WTC11 (cell line): ENCODE measurements at regions not wholly inside any gene's neighbourhood (a gene's known extent, or its start where the extent isn't known, plus 50 kb on each side); places are given as distances from the start of the nearest gene placed in this dataset.

Source experiments
- ATAC-seq: fragments of 200-7000 bp; cut with Tn5 transposase; 2 replicates; pipeline ENCODE4 v1.10.0; 2021; ENCODE audit warnings: mild to moderate bottlenecking, moderate library complexity
- CTCF ChIA-PET: fragments of 300-600 bp; sonication (Branson Sonifier 250); formaldehyde crosslinking; loops from one replicate; lab custom pipeline; 2021; ENCODE audit warnings: antibody characterized with exemption; lab: Charles Lee
- POLR2A ChIA-PET: fragments of 350-600 bp; sonication (Branson Sonifier 250); formaldehyde crosslinking; loops from one replicate; lab custom pipeline; 2021; ENCODE audit warnings: antibody characterized with exemption; lab: Charles Lee
- DNase-seq: peaks from one replicate; pipeline ENCODE4 v3.0.0; 2021; ENCODE audit warnings: low spot score
- H3K27ac Mint-ChIP-seq: 2 replicates; pipeline ENCODE4 v1.8.0; 2021; ENCODE audit warnings: mixed read lengths
- H3K27me3 Mint-ChIP-seq: 2 replicates; pipeline ENCODE4 v1.8.0; 2021; ENCODE audit warnings: low read depth, mild to moderate bottlenecking, moderate library complexity, mixed read lengths
- H3K36me3 Mint-ChIP-seq: 2 replicates; pipeline ENCODE4 v1.8.0; 2021; ENCODE audit warnings: mixed read lengths
- H3K4me1 Mint-ChIP-seq: 2 replicates; pipeline ENCODE4 v1.8.0; 2022; ENCODE audit warnings: mixed read lengths
- H3K4me3 Mint-ChIP-seq: 2 replicates; pipeline ENCODE4 v1.8.0; 2021; ENCODE audit warnings: mild to moderate bottlenecking, moderate library complexity, mixed read lengths
- H3K9me3 Mint-ChIP-seq: 2 replicates; pipeline ENCODE4 v1.8.0; 2021; ENCODE audit warnings: mixed read lengths
- CBFB ChIP-seq: sonication (generic); formaldehyde crosslinking; IDR thresholded peaks from 2 replicates; pipeline ENCODE4 v1.8.1; 2022; ENCODE audit warnings: mild to moderate bottlenecking, low read depth, missing genetic modification reagents
- GABPB1 ChIP-seq: sonication (generic); formaldehyde crosslinking; IDR thresholded peaks from 2 replicates; pipeline ENCODE4 v1.8.1; 2023; ENCODE audit warnings: mild to moderate bottlenecking, missing genetic modification reagents
- GTF2I ChIP-seq: fragments of 250-450 bp; sonication (Bioruptor Pico); conservative IDR thresholded peaks from 2 replicates; pipeline ENCODE4 v1.4.0; 2021; ENCODE audit warnings: mild to moderate bottlenecking
- JAZF1 ChIP-seq: fragments of 250-450 bp; sonication (Bioruptor Pico); IDR thresholded peaks from 2 replicates; pipeline ENCODE4 v1.9.0; 2021; ENCODE audit warnings: moderate library complexity, mild to moderate bottlenecking, inconsistent platforms
- KAT7 ChIP-seq: sonication (generic); formaldehyde crosslinking; IDR thresholded peaks from 2 replicates; pipeline ENCODE4 v1.8.1; 2023; ENCODE audit warnings: missing genetic modification reagents, mild to moderate bottlenecking, borderline replicate concordance
- MXD4 ChIP-seq: fragments of 250-450 bp; sonication (Bioruptor Pico); IDR thresholded peaks from 2 replicates; pipeline ENCODE4 v1.8.0; 2021; ENCODE audit warnings: mild to moderate bottlenecking, moderate library complexity, borderline replicate concordance
- NR2C2 ChIP-seq: sonication (generic); formaldehyde crosslinking; IDR thresholded peaks from 2 replicates; pipeline ENCODE4 v1.8.0; 2022; ENCODE audit warnings: mild to moderate bottlenecking, missing genetic modification reagents
- NR3C1 ChIP-seq: sonication (generic); formaldehyde crosslinking; conservative IDR thresholded peaks from 2 replicates; pipeline ENCODE4 v1.8.1; 2023; ENCODE audit warnings: low read depth, mild to moderate bottlenecking, missing genetic modification reagents
- TP53 ChIP-seq: sonication (generic); formaldehyde crosslinking; IDR thresholded peaks from 2 replicates; pipeline ENCODE4 v1.8.1; 2023; ENCODE audit warnings: mild to moderate bottlenecking, missing genetic modification reagents
- ZNF138 ChIP-seq: sonication (generic); formaldehyde crosslinking; conservative IDR thresholded peaks from 2 replicates; pipeline ENCODE4 v1.8.1; 2022; ENCODE audit warnings: mild to moderate bottlenecking, moderate library complexity, missing genetic modification reagents
- ZNF263 ChIP-seq: sonication (generic); formaldehyde crosslinking; IDR thresholded peaks from 2 replicates; pipeline ENCODE4 v1.8.1; 2022; ENCODE audit warnings: low read depth, mild to moderate bottlenecking, moderate library complexity, missing genetic modification reagents
- TF ChIP-seq, protein P1 (sequence below): sonication (generic); formaldehyde crosslinking; IDR thresholded peaks from 2 replicates; pipeline ENCODE4 v1.8.1; 2023; ENCODE audit warnings: mild to moderate bottlenecking, missing genetic modification reagents, moderate library complexity
- TF ChIP-seq, protein P2 (sequence below): fragments of 250-450 bp; sonication (Bioruptor Pico); IDR thresholded peaks from 2 replicates; pipeline ENCODE4 v1.9.0; 2021; ENCODE audit warnings: mild to moderate bottlenecking
- TF ChIP-seq, protein P3 (sequence below): sonication (generic); formaldehyde crosslinking; IDR thresholded peaks from 2 replicates; pipeline ENCODE4 v1.8.1; 2022; ENCODE audit warnings: low read depth, mild to moderate bottlenecking, moderate library complexity, missing genetic modification reagents, borderline replicate concordance
- TF ChIP-seq, protein P4 (sequence below): fragments of 200-600 bp; IDR thresholded peaks from 2 replicates; pipeline ENCODE4 v1.8.0; 2022; ENCODE audit warnings: antibody characterized with exemption
- TF ChIP-seq, protein P5 (sequence below): sonication (generic); formaldehyde crosslinking; IDR thresholded peaks from 2 replicates; pipeline ENCODE4 v1.8.1; 2023; ENCODE audit warnings: mild to moderate bottlenecking, moderate library complexity, missing genetic modification reagents
- TF ChIP-seq, protein P6 (sequence below): sonication (generic); formaldehyde crosslinking; IDR thresholded peaks from 2 replicates; pipeline ENCODE4 v1.8.0; 2022; ENCODE audit warnings: mild to moderate bottlenecking, missing genetic modification reagents
- TF ChIP-seq, protein P7 (sequence below): sonication (generic); formaldehyde crosslinking; conservative IDR thresholded peaks from 2 replicates; pipeline ENCODE4 v1.8.1; 2023; ENCODE audit warnings: mild to moderate bottlenecking, low read depth, missing genetic modification reagents, moderate library complexity

DNA sequence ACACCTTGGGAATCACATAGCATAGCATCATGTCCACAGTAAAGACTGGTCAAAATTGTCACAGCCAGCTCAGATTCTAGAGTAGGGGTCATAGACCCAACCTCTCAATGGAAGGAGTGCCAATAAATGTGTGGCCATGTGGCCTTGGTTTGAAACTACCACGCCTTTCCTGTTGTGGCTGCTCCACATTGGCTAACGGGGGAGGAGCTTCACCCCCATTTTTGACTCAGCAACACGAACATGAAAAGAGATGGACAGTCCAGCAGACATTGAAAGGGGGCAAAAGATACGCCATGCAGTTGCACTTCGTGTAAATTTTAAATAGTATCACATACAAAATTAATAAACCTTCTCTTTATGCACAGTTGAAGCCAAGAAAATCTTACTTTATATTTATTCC lies 78.4 kb upstream of the HIVEP3 start (continued):
- TF ChIP-seq ZNF138 (CRISPR knock-in tag) (no peak), GABPB1 (CRISPR knock-in tag) (no peak), GTF2I (CRISPR knock-in tag) (no peak), KAT7 (CRISPR knock-in tag) (no peak), CBFB (CRISPR knock-in tag) (no peak), JAZF1 (CRISPR knock-in tag) (no peak), MXD4 (CRISPR knock-in tag) (no peak)
- TF ChIP-seq, protein P1, sequence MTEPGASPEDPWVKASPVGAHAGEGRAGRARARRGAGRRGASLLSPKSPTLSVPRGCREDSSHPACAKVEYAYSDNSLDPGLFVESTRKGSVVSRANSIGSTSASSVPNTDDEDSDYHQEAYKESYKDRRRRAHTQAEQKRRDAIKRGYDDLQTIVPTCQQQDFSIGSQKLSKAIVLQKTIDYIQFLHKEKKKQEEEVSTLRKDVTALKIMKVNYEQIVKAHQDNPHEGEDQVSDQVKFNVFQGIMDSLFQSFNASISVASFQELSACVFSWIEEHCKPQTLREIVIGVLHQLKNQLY (CRISPR knock-in tag): no peak
- TF ChIP-seq, protein P2, sequence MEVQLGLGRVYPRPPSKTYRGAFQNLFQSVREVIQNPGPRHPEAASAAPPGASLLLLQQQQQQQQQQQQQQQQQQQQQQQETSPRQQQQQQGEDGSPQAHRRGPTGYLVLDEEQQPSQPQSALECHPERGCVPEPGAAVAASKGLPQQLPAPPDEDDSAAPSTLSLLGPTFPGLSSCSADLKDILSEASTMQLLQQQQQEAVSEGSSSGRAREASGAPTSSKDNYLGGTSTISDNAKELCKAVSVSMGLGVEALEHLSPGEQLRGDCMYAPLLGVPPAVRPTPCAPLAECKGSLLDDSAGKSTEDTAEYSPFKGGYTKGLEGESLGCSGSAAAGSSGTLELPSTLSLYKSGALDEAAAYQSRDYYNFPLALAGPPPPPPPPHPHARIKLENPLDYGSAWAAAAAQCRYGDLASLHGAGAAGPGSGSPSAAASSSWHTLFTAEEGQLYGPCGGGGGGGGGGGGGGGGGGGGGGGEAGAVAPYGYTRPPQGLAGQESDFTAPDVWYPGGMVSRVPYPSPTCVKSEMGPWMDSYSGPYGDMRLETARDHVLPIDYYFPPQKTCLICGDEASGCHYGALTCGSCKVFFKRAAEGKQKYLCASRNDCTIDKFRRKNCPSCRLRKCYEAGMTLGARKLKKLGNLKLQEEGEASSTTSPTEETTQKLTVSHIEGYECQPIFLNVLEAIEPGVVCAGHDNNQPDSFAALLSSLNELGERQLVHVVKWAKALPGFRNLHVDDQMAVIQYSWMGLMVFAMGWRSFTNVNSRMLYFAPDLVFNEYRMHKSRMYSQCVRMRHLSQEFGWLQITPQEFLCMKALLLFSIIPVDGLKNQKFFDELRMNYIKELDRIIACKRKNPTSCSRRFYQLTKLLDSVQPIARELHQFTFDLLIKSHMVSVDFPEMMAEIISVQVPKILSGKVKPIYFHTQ (CRISPR knock-in tag): no peak

DNA sequence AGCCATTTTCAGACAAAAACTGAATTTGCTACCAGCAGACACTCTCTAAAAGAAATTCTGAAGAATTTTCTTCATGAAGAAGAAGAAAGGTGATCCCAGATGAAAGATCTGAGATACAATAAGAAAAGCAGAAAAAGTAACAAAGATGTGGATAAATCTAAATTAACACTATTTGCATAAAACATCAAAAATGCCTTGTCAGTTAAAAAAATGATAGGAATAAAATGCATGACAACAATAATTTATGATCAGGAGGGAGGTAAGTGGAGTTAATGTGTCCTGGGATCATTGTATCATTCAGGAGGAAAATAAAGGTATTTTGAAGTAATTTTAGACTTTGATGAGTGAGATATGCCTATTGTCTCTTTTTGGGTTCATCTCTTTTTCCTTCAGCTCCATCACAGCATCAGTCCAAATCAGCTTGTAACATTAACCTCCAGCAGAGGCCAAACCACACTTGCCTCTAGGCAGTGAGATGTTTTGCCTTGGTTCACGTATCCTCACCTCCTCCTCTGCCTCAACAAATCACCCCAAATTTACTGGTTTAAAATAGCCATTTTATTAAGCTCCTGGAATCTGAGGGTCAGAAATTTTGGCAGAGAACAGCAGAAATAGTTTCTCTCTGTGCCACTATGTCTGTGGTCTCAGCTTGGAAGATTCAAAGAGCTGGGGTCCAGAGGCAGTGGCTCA lies 76.9 kb upstream of the HIVEP3 start:
- no peaks in the 10 kb centered on the region for H3K27me3 Mint-ChIP-seq
- ChIA-PET CTCF (no interaction called here), POLR2A (no interaction called here)
- H3K9me3 Mint-ChIP-seq: no peaks in the 10 kb centered on the region
- TF ChIP-seq TP53: no peak
- no peak for ATAC-seq
- H3K4me1 Mint-ChIP-seq: no peaks in the 10 kb centered on the region
- no peak overlapping the region for H3K4me3 Mint-ChIP-seq
- H3K36me3 Mint-ChIP-seq: no peaks in the 10 kb centered on the region
- H3K27ac Mint-ChIP-seq: no peak overlapping the region
- no peak for DNase-seq

DNA sequence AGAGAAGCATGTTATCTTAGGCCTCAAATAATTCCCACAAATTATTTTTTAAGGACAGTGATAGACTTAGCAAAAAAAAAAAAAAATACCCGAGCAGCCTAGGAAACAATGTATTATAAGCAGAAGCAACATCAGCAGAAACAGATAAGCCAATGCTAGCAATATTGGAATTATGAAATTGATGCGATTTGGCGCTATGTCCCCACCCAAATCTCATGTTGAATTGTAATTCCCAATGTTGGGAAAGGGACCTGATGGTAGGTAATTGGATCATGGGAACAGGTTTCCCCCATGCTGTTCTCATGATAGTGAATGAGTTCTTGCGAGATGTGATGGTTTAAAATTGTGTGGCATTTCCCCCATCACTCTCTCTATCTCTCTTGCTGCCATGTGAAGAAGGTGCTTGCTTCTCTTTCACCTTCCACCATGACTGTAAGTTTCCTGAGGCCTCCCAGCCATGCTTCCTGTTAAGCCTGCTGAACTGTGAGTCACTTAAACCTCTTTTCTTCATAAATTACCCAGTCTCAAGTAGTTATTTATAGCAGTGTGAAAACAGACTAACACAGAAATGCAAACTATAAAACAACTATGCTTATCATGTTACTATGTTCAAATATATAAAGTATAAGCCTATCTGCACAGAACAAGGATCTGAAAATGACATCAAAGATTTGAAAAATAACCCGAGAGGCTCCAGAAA lies 75.6 kb upstream of the HIVEP3 start:
- ChIA-PET CTCF (no interaction called here), POLR2A (no interaction called here)
- no peak for ATAC-seq
- H3K36me3 Mint-ChIP-seq: no peaks in the 10 kb centered on the region
- H3K9me3 Mint-ChIP-seq: no peaks in the 10 kb centered on the region
- no peaks in the 10 kb centered on the region for H3K27me3 Mint-ChIP-seq
- no peak overlapping the region for H3K27ac Mint-ChIP-seq
- H3K4me1 Mint-ChIP-seq: no peaks in the 10 kb centered on the region
- no peak for DNase-seq
- no peak overlapping the region for H3K4me3 Mint-ChIP-seq
- no peak for TF ChIP-seq NR3C1
- TF ChIP-seq, protein P3, sequence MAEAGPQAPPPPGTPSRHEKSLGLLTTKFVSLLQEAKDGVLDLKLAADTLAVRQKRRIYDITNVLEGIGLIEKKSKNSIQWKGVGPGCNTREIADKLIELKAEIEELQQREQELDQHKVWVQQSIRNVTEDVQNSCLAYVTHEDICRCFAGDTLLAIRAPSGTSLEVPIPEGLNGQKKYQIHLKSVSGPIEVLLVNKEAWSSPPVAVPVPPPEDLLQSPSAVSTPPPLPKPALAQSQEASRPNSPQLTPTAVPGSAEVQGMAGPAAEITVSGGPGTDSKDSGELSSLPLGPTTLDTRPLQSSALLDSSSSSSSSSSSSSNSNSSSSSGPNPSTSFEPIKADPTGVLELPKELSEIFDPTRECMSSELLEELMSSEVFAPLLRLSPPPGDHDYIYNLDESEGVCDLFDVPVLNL (CRISPR knock-in tag): no peak
- TF ChIP-seq, protein P4, sequence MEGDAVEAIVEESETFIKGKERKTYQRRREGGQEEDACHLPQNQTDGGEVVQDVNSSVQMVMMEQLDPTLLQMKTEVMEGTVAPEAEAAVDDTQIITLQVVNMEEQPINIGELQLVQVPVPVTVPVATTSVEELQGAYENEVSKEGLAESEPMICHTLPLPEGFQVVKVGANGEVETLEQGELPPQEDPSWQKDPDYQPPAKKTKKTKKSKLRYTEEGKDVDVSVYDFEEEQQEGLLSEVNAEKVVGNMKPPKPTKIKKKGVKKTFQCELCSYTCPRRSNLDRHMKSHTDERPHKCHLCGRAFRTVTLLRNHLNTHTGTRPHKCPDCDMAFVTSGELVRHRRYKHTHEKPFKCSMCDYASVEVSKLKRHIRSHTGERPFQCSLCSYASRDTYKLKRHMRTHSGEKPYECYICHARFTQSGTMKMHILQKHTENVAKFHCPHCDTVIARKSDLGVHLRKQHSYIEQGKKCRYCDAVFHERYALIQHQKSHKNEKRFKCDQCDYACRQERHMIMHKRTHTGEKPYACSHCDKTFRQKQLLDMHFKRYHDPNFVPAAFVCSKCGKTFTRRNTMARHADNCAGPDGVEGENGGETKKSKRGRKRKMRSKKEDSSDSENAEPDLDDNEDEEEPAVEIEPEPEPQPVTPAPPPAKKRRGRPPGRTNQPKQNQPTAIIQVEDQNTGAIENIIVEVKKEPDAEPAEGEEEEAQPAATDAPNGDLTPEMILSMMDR: no peak
- no peak for TF ChIP-seq NR2C2
- no peak for TF ChIP-seq ZNF263 (CRISPR knock-in tag)
- TF ChIP-seq, protein P5, sequence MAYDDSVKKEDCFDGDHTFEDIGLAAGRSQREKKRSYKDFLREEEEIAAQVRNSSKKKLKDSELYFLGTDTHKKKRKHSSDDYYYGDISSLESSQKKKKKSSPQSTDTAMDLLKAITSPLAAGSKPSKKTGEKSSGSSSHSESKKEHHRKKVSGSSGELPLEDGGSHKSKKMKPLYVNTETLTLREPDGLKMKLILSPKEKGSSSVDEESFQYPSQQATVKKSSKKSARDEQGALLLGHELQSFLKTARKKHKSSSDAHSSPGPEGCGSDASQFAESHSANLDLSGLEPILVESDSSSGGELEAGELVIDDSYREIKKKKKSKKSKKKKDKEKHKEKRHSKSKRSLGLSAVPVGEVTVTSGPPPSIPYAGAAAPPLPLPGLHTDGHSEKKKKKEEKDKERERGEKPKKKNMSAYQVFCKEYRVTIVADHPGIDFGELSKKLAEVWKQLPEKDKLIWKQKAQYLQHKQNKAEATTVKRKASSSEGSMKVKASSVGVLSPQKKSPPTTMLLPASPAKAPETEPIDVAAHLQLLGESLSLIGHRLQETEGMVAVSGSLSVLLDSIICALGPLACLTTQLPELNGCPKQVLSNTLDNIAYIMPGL (CRISPR knock-in tag): no peak
- TF ChIP-seq, protein P6, sequence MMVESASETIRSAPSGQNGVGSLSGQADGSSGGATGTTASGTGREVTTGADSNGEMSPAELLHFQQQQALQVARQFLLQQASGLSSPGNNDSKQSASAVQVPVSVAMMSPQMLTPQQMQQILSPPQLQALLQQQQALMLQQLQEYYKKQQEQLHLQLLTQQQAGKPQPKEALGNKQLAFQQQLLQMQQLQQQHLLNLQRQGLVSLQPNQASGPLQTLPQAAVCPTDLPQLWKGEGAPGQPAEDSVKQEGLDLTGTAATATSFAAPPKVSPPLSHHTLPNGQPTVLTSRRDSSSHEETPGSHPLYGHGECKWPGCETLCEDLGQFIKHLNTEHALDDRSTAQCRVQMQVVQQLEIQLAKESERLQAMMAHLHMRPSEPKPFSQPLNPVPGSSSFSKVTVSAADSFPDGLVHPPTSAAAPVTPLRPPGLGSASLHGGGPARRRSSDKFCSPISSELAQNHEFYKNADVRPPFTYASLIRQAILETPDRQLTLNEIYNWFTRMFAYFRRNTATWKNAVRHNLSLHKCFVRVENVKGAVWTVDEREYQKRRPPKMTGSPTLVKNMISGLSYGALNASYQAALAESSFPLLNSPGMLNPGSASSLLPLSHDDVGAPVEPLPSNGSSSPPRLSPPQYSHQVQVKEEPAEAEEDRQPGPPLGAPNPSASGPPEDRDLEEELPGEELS: no peak
- TF ChIP-seq, protein P7, sequence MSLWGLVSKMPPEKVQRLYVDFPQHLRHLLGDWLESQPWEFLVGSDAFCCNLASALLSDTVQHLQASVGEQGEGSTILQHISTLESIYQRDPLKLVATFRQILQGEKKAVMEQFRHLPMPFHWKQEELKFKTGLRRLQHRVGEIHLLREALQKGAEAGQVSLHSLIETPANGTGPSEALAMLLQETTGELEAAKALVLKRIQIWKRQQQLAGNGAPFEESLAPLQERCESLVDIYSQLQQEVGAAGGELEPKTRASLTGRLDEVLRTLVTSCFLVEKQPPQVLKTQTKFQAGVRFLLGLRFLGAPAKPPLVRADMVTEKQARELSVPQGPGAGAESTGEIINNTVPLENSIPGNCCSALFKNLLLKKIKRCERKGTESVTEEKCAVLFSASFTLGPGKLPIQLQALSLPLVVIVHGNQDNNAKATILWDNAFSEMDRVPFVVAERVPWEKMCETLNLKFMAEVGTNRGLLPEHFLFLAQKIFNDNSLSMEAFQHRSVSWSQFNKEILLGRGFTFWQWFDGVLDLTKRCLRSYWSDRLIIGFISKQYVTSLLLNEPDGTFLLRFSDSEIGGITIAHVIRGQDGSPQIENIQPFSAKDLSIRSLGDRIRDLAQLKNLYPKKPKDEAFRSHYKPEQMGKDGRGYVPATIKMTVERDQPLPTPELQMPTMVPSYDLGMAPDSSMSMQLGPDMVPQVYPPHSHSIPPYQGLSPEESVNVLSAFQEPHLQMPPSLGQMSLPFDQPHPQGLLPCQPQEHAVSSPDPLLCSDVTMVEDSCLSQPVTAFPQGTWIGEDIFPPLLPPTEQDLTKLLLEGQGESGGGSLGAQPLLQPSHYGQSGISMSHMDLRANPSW (CRISPR knock-in tag): no peak
